Nephron (organoid): ENCODE measurements at regions not wholly inside any gene's neighbourhood (a gene's known extent, or its start where the extent isn't known, plus 50 kb on each side); places are given as distances from the start of the nearest gene placed in this dataset.

ENCODE experiments used
- H3K27ac Mint-ChIP-seq, 3 experiments: 2 replicates each; pipeline ENCODE4 v1.8.0; 2020; ENCODE audit warnings: mixed read lengths in 3 of 3, mild to moderate bottlenecking in 2 of 3, moderate library complexity in 1 of 3
- H3K27me3 Mint-ChIP-seq: 2 replicates; pipeline ENCODE4 v1.8.0; 2021; ENCODE audit warnings: low read depth, mild to moderate bottlenecking, moderate library complexity, mixed read lengths
- H3K36me3 Mint-ChIP-seq: 2 replicates; pipeline ENCODE4 v1.8.0; 2020; ENCODE audit warnings: low read depth, mixed read lengths
- H3K4me1 Mint-ChIP-seq: 2 replicates; pipeline ENCODE4 v1.8.0; 2020; ENCODE audit warnings: mixed read lengths
- H3K4me3 Mint-ChIP-seq, 3 experiments: 2 replicates each; pipeline ENCODE4 v1.8.0; 2020; ENCODE audit warnings: mild to moderate bottlenecking in 3 of 3, mixed read lengths in 3 of 3, moderate library complexity in 2 of 3
- H3K9me3 Mint-ChIP-seq: 2 replicates; pipeline ENCODE4 v1.8.0; 2020; ENCODE audit warnings: mixed read lengths
- TF ChIP-seq, protein P1 (sequence below), 3 experiments: fragments of 200-600 bp; sonication (generic); IDR thresholded peaks; one replicate each; pipeline ENCODE4 v1.5.0; 2021; ENCODE audit warnings: antibody characterized with exemption in 3 of 3; ENCODE audit not compliant: unreplicated experiment in 3 of 3

DNA sequence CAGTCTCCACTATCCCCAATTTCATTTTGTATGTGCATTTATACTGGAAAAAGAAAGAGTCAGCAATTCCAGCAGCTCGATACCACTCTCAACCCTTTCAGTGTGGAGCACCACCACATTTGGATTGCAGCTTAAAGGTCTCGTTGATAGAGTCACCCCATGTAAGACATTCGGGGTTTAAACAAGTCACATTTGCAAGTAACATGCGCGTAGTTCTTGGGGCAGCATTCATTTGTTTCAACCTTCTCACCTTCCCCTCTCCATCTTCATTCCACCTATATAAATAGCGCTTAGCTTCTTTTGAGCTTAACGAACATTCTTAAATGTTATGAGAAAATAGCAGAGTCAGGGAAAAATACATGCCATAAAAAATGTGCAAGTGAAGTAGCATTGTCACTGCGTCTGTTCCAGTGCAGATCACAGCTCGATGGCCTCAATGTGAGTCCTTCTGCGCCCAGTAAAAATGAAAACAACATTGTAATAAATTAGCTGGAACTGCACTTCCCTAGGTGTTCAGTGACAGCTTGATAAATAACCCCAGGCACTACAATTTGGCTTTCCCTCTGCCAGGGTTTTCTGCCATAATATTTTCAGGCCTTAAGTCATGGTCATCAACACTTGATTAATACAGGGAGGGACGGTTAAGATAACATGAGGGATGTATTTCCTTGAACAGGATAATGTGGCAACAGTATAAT is 737.8 kb upstream of the NRSN1 start:
- Mint-ChIP-seq H3K36me3 (no peaks in the 10 kb centered on the region), H3K27me3 (no peaks in the 10 kb centered on the region), H3K4me3 (no peak overlapping the region), H3K9me3 (no peaks in the 10 kb centered on the region), H3K4me1 (peaks cover 5% of the 10 kb centered on the region), H3K27ac (peak overlapping the region in 1 of 3 experiments; percentile 39)
- TF ChIP-seq, protein P1, sequence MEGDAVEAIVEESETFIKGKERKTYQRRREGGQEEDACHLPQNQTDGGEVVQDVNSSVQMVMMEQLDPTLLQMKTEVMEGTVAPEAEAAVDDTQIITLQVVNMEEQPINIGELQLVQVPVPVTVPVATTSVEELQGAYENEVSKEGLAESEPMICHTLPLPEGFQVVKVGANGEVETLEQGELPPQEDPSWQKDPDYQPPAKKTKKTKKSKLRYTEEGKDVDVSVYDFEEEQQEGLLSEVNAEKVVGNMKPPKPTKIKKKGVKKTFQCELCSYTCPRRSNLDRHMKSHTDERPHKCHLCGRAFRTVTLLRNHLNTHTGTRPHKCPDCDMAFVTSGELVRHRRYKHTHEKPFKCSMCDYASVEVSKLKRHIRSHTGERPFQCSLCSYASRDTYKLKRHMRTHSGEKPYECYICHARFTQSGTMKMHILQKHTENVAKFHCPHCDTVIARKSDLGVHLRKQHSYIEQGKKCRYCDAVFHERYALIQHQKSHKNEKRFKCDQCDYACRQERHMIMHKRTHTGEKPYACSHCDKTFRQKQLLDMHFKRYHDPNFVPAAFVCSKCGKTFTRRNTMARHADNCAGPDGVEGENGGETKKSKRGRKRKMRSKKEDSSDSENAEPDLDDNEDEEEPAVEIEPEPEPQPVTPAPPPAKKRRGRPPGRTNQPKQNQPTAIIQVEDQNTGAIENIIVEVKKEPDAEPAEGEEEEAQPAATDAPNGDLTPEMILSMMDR (IDR thresholded peaks at IDR 0.05; ENCODE audit: unreplicated experiment in 3 of 3), result no peak

DNA sequence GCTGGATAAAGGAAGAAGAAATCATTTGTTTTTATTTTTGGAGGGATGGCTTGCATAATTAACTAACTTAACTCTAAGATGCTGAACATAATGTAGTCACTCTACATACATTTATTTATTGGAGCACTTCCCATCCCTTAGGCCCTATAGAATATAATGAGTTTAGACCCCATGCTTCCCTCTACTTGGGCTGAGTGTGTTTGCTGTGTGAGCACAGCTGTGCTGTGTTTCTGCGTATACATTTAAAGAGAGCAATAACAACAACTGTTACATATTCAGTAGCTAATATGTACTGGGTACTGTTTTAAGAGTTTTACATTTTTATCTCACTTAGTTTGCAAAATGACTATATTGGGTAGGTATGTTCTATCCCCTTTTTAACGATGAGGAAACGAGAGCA is 736.6 kb upstream of the NRSN1 start:
- H3K9me3 Mint-ChIP-seq, result no peaks in the 10 kb centered on the region
- no peak overlapping the region for H3K27ac Mint-ChIP-seq
- no peak overlapping the region for H3K4me3 Mint-ChIP-seq
- H3K27me3 Mint-ChIP-seq, result no peaks in the 10 kb centered on the region
- H3K4me1 Mint-ChIP-seq, result peaks cover 7% of the 10 kb centered on the region
- H3K36me3 Mint-ChIP-seq, result no peaks in the 10 kb centered on the region
- TF ChIP-seq, protein P1 (IDR thresholded peaks at IDR 0.05; ENCODE audit: unreplicated experiment in 3 of 3), result no peak

DNA sequence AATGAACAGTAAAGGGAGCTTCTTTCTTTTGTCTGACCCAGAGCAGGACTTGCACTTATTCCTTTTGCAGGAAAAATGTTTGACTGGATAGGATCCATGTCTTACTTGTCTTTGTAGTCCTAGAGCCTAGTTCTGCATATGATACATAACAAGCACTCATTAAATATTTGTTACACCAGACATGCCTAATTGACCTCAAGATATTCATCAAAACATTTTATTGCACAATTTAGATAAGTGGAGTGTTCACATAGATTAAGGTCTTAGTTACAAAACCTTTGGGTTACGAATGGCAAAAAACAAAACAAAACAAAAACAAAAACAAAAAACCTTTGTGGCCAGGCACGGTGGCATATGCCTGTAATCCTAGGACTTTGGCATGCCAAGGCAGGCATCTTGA is 735.8 kb upstream of the NRSN1 start:
- Mint-ChIP-seq H3K9me3 (no peaks in the 10 kb centered on the region), H3K36me3 (no peaks in the 10 kb centered on the region), H3K4me3 (no peak overlapping the region), H3K4me1 (peaks cover 15% of the 10 kb centered on the region), H3K27me3 (no peaks in the 10 kb centered on the region), H3K27ac (no peak overlapping the region)
- TF ChIP-seq, protein P1 (IDR thresholded peaks at IDR 0.05; ENCODE audit: unreplicated experiment in 3 of 3), result no peak

DNA sequence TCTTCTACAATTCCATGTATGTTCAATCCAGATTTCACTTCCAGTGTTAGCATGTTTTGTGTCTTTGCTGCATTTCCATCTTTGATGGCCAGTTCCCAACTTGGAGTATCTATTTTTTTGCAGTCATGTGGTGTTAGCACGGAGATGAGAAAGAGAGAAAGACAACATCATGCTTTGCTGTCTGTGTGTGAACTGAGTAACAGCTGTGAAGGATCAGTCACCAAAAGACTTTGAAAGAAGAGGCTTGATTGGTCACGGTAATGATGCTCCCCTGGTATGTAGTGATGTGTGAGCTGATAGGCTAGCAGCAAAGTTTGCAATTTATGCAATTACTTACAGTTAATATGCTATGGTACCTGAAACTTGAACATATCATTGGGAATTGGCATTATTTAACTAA is 731.3 kb upstream of the NRSN1 start:
- Mint-ChIP-seq H3K4me1 (peaks cover 12% of the 10 kb centered on the region), H3K9me3 (no peaks in the 10 kb centered on the region), H3K4me3 (no peak overlapping the region), H3K27ac (peak overlapping the region; percentile 52 to 84 (median 70)), H3K27me3 (no peaks in the 10 kb centered on the region), H3K36me3 (no peaks in the 10 kb centered on the region)
- TF ChIP-seq, protein P1 (IDR thresholded peaks at IDR 0.05; ENCODE audit: unreplicated experiment in 3 of 3), result no peak

DNA sequence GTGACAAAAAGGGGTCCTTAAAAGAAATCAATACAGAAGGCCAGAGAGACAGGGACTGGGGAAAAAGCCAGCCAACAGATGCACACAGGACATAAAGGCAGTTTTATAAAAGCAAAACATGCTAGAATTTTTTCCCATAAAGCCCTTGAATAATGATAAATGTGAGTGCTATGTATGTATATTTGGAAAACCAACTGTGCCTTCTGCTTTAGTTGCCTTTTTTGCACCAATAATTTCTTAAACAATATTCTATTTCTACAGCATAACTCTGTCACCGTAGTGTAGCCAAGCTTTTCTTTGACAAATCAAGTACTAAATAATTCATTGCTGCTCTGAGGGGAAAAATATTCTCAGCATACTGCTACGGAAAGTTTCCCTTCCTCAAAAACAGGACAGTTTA is 730.6 kb upstream of the NRSN1 start:
- H3K4me3 Mint-ChIP-seq, result no peak overlapping the region
- no peaks in the 10 kb centered on the region for H3K27me3 Mint-ChIP-seq
- no peaks in the 10 kb centered on the region for H3K36me3 Mint-ChIP-seq
- peak overlapping the region in 1 of 3 experiments; percentile 70 for H3K27ac Mint-ChIP-seq
- H3K9me3 Mint-ChIP-seq, result no peaks in the 10 kb centered on the region
- TF ChIP-seq, protein P1 (IDR thresholded peaks at IDR 0.05; ENCODE audit: unreplicated experiment in 3 of 3), result no peak
- H3K4me1 Mint-ChIP-seq, result peaks cover 11% of the 10 kb centered on the region

DNA sequence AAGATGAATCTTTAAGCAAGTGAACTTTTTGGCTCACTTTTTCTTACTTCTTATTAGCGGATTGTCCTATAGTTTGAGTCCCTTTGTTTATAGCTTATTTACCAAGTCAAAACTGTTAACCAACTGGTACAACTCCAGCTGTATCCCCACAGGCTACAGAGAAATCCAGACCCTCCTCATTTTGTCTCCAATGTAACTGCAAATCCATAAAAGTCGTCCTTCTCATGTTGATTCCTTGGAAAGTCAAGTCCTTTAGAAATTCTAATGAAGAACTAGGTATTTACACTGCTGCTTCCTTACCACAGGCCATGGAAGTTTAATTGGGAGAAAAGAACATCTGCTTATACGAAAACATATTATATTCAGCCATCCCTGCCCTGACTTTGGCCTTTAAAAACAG is 729.1 kb upstream of the NRSN1 start:
- Mint-ChIP-seq H3K27me3 (no peaks in the 10 kb centered on the region), H3K27ac (peak overlapping the region in 2 of 3 experiments; percentile 11 to 51), H3K4me3 (no peak overlapping the region)

More for the DNA sequence above, 729.1 kb upstream of the NRSN1 start:
- H3K9me3 Mint-ChIP-seq, result no peaks in the 10 kb centered on the region
- H3K4me1 Mint-ChIP-seq, result peaks cover 11% of the 10 kb centered on the region
- TF ChIP-seq, protein P1 (IDR thresholded peaks at IDR 0.05; ENCODE audit: unreplicated experiment in 3 of 3), result no peak
- H3K36me3 Mint-ChIP-seq, result no peaks in the 10 kb centered on the region
